ENCODE measurements at regions not wholly inside any gene's neighbourhood (a gene's known extent, or its start where the extent isn't known, plus 50 kb on each side); places are given as distances from the start of the nearest gene placed in this dataset.
"Not testable (repeated sequence)": the region's sequence is repeated elsewhere in the genome, so short reads cannot be mapped to it uniquely, and the experiment has no call there.

DNA sequence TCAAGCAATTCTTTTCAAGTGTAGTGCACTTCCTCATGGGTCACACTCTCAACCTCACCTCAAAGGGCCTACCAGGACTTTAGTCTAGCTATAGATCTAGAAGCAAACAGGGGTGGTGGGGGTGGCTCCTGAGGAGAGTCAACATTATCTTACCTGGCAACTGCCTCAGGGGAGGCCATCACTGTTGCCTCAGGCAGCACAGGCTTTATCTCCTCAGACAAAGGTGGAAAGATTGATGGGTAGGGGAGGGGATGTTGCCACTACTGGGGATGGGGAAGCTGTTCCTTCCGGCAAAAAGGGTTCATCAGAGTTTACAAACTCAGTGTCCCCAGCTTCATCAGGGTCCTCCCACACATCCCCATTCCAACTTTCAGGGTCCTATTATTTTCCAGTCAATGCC lies 87.4 kb upstream of the CYRIA start:
- TF ChIP-seq EZH2 (IDR thresholded peaks at IDR 0.05; ENCODE audit: insufficient read depth, low read length): not testable (repeated sequence)
- TF ChIP-seq, protein P1, sequence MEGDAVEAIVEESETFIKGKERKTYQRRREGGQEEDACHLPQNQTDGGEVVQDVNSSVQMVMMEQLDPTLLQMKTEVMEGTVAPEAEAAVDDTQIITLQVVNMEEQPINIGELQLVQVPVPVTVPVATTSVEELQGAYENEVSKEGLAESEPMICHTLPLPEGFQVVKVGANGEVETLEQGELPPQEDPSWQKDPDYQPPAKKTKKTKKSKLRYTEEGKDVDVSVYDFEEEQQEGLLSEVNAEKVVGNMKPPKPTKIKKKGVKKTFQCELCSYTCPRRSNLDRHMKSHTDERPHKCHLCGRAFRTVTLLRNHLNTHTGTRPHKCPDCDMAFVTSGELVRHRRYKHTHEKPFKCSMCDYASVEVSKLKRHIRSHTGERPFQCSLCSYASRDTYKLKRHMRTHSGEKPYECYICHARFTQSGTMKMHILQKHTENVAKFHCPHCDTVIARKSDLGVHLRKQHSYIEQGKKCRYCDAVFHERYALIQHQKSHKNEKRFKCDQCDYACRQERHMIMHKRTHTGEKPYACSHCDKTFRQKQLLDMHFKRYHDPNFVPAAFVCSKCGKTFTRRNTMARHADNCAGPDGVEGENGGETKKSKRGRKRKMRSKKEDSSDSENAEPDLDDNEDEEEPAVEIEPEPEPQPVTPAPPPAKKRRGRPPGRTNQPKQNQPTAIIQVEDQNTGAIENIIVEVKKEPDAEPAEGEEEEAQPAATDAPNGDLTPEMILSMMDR (IDR thresholded peaks at IDR 0.05; ENCODE audit: insufficient read depth, low read depth, low read length): not testable (repeated sequence)
